ENCODE measurements at regions not wholly inside any gene's neighbourhood (a gene's known extent, or its start where the extent isn't known, plus 50 kb on each side); places are given as distances from the start of the nearest gene placed in this dataset.

DNA sequence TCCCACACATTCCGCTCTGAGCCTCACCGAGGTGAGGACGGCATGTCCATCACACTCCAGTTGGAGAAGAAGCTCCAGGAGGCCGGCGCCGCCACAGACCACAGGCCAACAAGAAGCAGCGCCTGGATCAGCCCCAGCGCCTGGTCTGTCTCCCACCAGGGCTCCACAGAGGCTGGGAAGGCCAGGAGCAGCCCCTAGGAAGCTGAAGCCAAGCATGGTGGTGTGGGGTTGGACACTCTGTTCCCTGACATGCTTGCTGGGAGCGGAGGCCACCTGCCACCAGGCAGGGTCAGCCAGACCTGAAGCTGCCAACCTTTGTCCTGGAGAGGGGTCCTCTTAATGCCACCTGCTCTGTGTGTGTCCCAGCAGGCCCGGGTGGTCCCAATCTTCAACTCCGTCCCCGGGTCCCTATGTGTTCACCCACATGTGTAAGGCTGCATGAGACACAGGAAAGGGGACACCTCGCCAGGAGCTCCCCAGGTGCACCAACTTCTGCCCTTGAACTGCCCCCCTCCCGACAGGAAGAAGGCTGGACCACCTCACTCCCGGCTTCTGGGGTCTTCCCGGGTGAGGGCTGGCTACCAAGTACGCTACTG, 140.1 kb upstream of the PPP1R26 start (continued):
- TF ChIP-seq, protein P1, sequence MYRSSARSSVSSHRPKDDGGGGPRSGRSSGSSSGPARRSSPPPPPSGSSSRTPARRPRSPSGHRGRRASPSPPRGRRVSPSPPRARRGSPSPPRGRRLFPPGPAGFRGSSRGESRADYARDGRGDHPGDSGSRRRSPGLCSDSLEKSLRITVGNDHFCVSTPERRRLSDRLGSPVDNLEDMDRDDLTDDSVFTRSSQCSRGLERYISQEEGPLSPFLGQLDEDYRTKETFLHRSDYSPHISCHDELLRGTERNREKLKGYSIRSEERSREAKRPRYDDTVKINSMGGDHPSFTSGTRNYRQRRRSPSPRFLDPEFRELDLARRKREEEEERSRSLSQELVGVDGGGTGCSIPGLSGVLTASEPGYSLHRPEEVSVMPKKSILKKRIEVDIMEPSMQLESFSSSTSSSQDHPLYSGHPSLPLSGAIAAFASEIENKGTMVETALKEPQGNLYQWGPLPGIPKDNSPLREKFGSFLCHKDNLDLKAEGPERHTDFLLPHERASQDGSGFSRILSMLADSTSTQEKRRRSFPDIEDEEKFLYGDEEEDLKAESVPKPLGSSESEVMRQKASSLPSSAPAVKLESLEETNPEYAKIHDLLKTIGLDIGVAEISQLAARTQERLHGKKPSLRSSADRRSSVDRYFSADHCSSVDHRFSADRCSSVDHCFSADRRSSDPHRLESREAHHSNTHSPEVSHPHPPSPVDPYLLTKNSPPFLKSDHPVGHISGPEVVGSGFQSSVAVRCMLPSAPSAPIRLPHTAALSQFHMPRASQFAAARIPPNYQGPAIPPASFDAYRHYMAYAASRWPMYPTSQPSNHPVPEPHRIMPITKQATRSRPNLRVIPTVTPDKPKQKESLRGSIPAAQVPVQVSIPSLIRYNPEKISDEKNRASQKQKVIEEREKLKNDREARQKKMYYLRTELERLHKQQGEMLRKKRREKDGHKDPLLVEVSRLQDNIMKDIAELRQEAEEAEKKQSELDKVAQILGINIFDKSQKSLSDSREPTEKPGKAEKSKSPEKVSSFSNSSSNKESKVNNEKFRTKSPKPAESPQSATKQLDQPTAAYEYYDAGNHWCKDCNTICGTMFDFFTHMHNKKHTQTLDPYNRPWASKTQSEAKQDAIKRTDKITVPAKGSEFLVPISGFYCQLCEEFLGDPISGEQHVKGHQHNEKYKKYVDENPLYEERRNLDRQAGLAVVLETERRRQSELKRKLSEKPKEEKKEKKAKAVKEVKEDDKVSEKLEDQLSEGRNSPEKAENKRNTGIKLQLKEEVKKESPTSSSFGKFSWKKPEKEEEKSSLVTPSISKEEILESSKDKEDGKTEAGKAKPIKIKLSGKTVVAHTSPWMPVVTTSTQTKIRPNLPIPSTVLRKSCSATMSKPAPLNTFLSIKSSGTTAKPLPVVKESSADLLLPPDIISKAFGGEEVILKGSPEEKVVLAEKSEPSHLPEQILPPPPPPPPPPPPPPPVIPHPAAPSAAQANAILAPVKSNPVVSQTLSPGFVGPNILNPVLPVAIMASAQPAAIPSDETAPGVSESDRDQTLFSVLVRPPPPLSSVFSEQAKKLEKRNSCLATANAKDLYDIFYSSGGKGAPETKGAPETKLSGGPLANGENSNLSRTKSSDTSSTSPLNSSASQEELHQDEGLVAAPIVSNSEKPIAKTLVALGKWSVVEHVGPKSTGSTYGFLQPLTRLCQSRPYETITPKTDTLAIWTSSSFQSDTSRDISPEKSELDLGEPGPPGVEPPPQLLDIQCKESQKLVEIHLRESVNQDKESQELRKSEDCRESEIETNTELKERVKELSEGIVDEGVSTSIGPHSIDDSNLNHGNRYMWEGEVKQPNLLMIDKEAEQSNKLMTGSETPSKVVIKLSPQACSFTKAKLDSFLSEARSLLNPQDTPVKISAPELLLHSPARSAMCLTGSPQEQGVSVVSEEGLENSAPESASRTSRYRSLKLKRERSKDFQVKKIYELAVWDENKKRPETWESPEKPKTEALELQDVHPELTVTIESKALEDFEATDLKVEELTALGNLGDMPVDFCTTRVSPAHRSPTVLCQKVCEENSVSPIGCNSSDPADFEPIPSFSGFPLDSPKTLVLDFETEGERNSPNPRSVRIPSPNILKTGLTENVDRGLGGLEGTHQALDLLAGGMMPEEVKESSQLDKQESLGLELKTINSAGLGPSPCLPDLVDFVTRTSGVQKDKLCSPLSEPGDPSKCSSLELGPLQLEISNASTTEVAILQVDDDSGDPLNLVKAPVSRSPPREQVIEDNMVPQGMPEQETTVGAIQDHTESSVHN (IDR thresholded peaks at IDR 0.05; ENCODE audit: borderline replicate concordance in 1 of 2, low read depth in 1 of 2) = no peak
- TF ChIP-seq NCOR1 (IDR thresholded peaks at IDR 0.05) = no peak

Data from K562 (cell line).